SK-N-SH treated with all-trans-retinoic acid at 6 μM for 48 hours (cell line): ENCODE measurements at regions not wholly inside any gene's neighbourhood (a gene's known extent, or its start where the extent isn't known, plus 50 kb on each side); places are given as distances from the start of the nearest gene placed in this dataset.

Source experiments
- ATAC-seq: fragments of 200-7000 bp; cut with Tn5 transposase; 3 replicates; pipeline ENCODE4 v1.9.1; 2020; ENCODE audit warnings: mild to moderate bottlenecking, moderate library complexity
- ARNTL ChIP-seq: fragments of 450-650 bp; formaldehyde crosslinking; IDR thresholded peaks from 2 replicates; pipeline ENCODE4 v1.5.0; 2020; ENCODE audit warnings: low read depth, mild to moderate bottlenecking, moderate library complexity, borderline replicate concordance
- BACH2 ChIP-seq: fragments of 250-450 bp; sonication (Bioruptor Pico); IDR thresholded peaks from 2 replicates; pipeline ENCODE4 v1.9.0; 2021; ENCODE audit warnings: mild to moderate bottlenecking, borderline replicate concordance
- CREB5 ChIP-seq: fragments of 250-450 bp; sonication (Bioruptor Pico); IDR thresholded peaks from 2 replicates; pipeline ENCODE4 v1.5.1; 2020; ENCODE audit warnings: low read depth, mild to moderate bottlenecking, moderate library complexity
- CSDC2 ChIP-seq: fragments of 250-450 bp; sonication (Bioruptor Pico); IDR thresholded peaks from 2 replicates; pipeline ENCODE4 v1.5.0; 2020; ENCODE audit warnings: mild to moderate bottlenecking, moderate library complexity
- CSRNP3 ChIP-seq: fragments of 250-450 bp; sonication (Bioruptor Pico); IDR thresholded peaks from 2 replicates; pipeline ENCODE4 v1.5.1; 2021; ENCODE audit warnings: mild to moderate bottlenecking, moderate library complexity
- ESRRG ChIP-seq: fragments of 250-450 bp; sonication (Bioruptor Pico); IDR thresholded peaks from 2 replicates; pipeline ENCODE4 v1.6.1; 2021; ENCODE audit warnings: mild to moderate bottlenecking
- GLIS3 ChIP-seq: fragments of 250-450 bp; sonication (Bioruptor Pico); IDR thresholded peaks from 2 replicates; pipeline ENCODE4 v1.5.0; 2020; ENCODE audit warnings: mild to moderate bottlenecking, moderate library complexity
- OSR1 ChIP-seq: fragments of 250-450 bp; sonication (Bioruptor Pico); IDR thresholded peaks from 2 replicates; pipeline ENCODE4 v1.8.0; 2022; ENCODE audit warnings: moderate library complexity, mild to moderate bottlenecking, inconsistent platforms
- PATZ1 ChIP-seq: fragments of 250-450 bp; sonication (Bioruptor Pico); IDR thresholded peaks from 2 replicates; pipeline ENCODE4 v1.8.0; 2020; ENCODE audit warnings: mild to moderate bottlenecking, moderate library complexity, borderline replicate concordance
- PPARA ChIP-seq: fragments of 250-450 bp; sonication (Bioruptor Pico); IDR thresholded peaks from 2 replicates; pipeline ENCODE4 v1.5.0; 2020; ENCODE audit warnings: mild to moderate bottlenecking, borderline replicate concordance
- TCF4 ChIP-seq: fragments of 250-450 bp; sonication (Bioruptor Pico); IDR thresholded peaks from 2 replicates; pipeline ENCODE4 v1.8.0; 2021; ENCODE audit warnings: mild to moderate bottlenecking, moderate library complexity, borderline replicate concordance
- TSHZ2 ChIP-seq: fragments of 250-450 bp; sonication (Bioruptor Pico); IDR thresholded peaks from 2 replicates; pipeline ENCODE4 v1.5.0; 2020; ENCODE audit warnings: mild to moderate bottlenecking, moderate library complexity
- ZC3H10 ChIP-seq: fragments of 250-450 bp; sonication (Bioruptor Pico); IDR thresholded peaks from 2 replicates; pipeline ENCODE4 v1.5.1; 2021; ENCODE audit warnings: mild to moderate bottlenecking, moderate library complexity
- ZFP3 ChIP-seq: fragments of 250-450 bp; sonication (Bioruptor Pico); IDR thresholded peaks from 2 replicates; pipeline ENCODE4 v1.5.0; 2020; ENCODE audit warnings: mild to moderate bottlenecking, moderate library complexity
- ZNF70 ChIP-seq: fragments of 450-650 bp; formaldehyde crosslinking; IDR thresholded peaks from 2 replicates; pipeline ENCODE4 v1.5.0; 2020; ENCODE audit warnings: mild to moderate bottlenecking, moderate library complexity
- ZNF8 ChIP-seq: fragments of 450-650 bp; formaldehyde crosslinking; IDR thresholded peaks from 2 replicates; pipeline ENCODE4 v1.5.0; 2020; ENCODE audit warnings: mild to moderate bottlenecking, moderate library complexity

- TF ChIP-seq ZNF70 (CRISPR knock-in tag) = no peak
- TF ChIP-seq PATZ1 (CRISPR knock-in tag) = no peak
- TF ChIP-seq PPARA (CRISPR knock-in tag) = no peak
- no peak for ATAC-seq
Measured at GRCh38 chr1:208298593-208299269, 54.5 kb upstream of the PLXNA2 start.

GRCh38 chr1:208300084-208300770 is 56.0 kb upstream of the PLXNA2 start:
- ATAC-seq = no peak
- TF ChIP-seq BACH2 (CRISPR knock-in tag) = no peak
- no peak for TF ChIP-seq CSRNP3 (CRISPR knock-in tag)
- TF ChIP-seq ZNF8 (CRISPR knock-in tag) = no peak
- no peak for TF ChIP-seq ZFP3
- no peak for TF ChIP-seq TSHZ2 (CRISPR knock-in tag)

- TF ChIP-seq CSDC2 (CRISPR knock-in tag) (no peak), ARNTL (CRISPR knock-in tag) (no peak), ESRRG (CRISPR knock-in tag) (no peak), TCF4 (no peak), CREB5 (CRISPR knock-in tag) (no peak), OSR1 (no peak), ZNF70 (CRISPR knock-in tag) (no peak), ZNF8 (CRISPR knock-in tag) (no peak), BACH2 (CRISPR knock-in tag) (no peak), ZC3H10 (CRISPR knock-in tag) (no peak), PATZ1 (CRISPR knock-in tag) (no peak), GLIS3 (CRISPR knock-in tag) (no peak)
- TF ChIP-seq, all 23 proteins: peak for 0
- ATAC-seq = no peak
Measured at GRCh38 chr1:208302699-208303238, 58.6 kb upstream of the PLXNA2 start.
